ENCODE measurements at regions not wholly inside any gene's neighbourhood (a gene's known extent, or its start where the extent isn't known, plus 50 kb on each side); places are given as distances from the start of the nearest gene placed in this dataset.

- no peak for TF ChIP-seq CTCF (IDR thresholded peaks at IDR 0.05)
- TF ChIP-seq POLR2A (IDR thresholded peaks at IDR 0.05) = no peak
Measured at GRCh38 chr14:25680934-25681333, 631.0 kb upstream of the STXBP6 start.

Measured in thyroid gland (tissue), 4 donors.